ENCODE measurements at regions not wholly inside any gene's neighbourhood (a gene's known extent, or its start where the extent isn't known, plus 50 kb on each side); places are given as distances from the start of the nearest gene placed in this dataset.
"Not testable (repeated sequence)": the region's sequence is repeated elsewhere in the genome, so short reads cannot be mapped to it uniquely, and the experiment has no call there.

DNA sequence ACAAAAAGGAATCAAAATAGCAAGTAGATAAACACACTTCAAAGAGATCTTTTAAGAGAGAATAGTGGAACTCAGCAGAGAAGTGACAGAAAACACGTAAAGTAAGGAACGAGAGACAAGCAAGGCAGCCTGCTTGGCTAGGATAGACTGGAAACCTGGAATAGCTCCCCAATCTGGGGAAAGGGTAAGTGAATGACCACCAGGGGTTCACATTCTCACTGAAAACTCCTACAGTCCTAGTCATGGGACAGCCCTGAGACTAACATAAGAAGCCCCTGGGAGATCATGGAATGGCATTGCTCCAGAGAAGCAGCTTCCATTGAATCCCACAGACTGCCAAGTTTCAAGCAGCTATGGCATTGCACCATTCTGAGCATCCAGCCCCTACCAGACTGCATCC, 363.6 kb upstream of the ARPP21 start:
- H3K27me3 ChIP-seq (ENCODE audit: control insufficient read depth, insufficient read depth, low read length), result no peaks in the 10 kb centered on the region
- no peak for DNase-seq (ENCODE audit: low read depth)
- TF ChIP-seq, protein P1, sequence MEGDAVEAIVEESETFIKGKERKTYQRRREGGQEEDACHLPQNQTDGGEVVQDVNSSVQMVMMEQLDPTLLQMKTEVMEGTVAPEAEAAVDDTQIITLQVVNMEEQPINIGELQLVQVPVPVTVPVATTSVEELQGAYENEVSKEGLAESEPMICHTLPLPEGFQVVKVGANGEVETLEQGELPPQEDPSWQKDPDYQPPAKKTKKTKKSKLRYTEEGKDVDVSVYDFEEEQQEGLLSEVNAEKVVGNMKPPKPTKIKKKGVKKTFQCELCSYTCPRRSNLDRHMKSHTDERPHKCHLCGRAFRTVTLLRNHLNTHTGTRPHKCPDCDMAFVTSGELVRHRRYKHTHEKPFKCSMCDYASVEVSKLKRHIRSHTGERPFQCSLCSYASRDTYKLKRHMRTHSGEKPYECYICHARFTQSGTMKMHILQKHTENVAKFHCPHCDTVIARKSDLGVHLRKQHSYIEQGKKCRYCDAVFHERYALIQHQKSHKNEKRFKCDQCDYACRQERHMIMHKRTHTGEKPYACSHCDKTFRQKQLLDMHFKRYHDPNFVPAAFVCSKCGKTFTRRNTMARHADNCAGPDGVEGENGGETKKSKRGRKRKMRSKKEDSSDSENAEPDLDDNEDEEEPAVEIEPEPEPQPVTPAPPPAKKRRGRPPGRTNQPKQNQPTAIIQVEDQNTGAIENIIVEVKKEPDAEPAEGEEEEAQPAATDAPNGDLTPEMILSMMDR (IDR thresholded peaks at IDR 0.05; ENCODE audit: insufficient read depth, low read length, poor library complexity, severe bottlenecking), result no peak
- H3K36me3 ChIP-seq (ENCODE audit: control insufficient read depth, insufficient read depth, low read length), result no peaks in the 10 kb centered on the region
- H3K4me3 ChIP-seq (ENCODE audit: low read depth, low read length), result no peak overlapping the region

DNA sequence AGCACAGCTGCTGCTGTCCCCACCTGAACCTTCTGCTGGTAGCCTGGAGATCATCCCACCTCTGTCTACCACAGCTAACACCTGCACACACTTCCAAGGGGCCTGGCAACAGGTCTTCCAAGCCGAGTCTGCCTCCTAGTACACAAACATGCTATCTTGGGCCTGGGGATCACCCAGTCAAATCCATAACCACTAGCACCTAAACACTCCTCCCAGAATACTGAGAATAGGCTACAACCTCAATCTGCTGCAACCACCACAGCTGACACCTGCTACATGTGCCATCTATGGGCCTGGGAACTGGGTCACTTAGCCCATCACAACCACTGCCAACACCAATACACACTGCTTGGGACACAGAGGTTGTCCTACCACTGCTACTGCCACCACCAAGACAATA, 362.8 kb upstream of the ARPP21 start:
- DNase-seq (ENCODE audit: low read depth), result no peak
- Histone ChIP-seq H3K36me3 (ENCODE audit: control insufficient read depth, insufficient read depth, low read length) (no peaks in the 10 kb centered on the region), H3K4me3 (ENCODE audit: low read depth, low read length) (no peak overlapping the region), H3K27me3 (ENCODE audit: control insufficient read depth, insufficient read depth, low read length) (no peaks in the 10 kb centered on the region)
- TF ChIP-seq, protein P1 (IDR thresholded peaks at IDR 0.05; ENCODE audit: insufficient read depth, low read length, poor library complexity, severe bottlenecking), result no peak

DNA sequence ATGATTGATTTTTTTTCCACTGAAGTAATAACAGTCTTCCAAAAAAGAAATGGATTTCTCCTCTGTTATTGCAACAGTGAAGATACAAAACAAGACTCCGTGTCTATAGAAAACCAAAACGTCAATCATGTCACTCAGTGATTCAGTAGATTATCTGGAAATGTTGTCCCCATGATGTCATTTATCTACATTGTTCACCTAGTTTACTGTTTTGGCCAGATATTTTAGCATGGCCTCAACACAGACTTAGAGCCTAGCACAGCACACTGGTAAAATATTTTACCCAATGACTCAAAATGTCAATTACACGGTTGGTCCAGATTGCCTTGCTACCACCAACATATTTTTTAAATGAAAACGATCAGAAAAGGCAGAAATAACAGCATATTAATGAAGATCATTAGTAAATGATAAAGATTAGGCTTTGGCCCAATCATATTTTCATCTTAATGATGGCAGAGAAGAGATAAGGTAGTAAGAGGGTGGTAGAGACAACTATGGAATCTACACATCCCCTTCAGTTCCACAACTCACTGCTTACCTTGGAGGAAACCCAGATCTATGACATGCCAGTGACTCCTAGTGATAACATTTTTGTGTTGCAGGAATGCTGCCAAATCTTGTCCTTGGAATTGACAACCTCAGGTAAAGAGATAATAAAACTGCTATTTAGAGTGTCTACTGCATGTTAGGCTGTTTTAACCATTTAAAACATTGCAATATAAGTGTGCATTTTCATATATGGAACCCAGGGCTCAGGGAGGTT, 347.7 kb upstream of the ARPP21 start:
- H3K4me3 ChIP-seq (ENCODE audit: low read depth, low read length), result no peak overlapping the region
- H3K36me3 ChIP-seq (ENCODE audit: control insufficient read depth, insufficient read depth, low read length), result no peaks in the 10 kb centered on the region
- DNase-seq (ENCODE audit: low read depth), result no peak
- H3K27me3 ChIP-seq (ENCODE audit: control insufficient read depth, insufficient read depth, low read length), result no peaks in the 10 kb centered on the region
- TF ChIP-seq, protein P1 (IDR thresholded peaks at IDR 0.05; ENCODE audit: insufficient read depth, low read length, poor library complexity, severe bottlenecking), result no peak

DNA sequence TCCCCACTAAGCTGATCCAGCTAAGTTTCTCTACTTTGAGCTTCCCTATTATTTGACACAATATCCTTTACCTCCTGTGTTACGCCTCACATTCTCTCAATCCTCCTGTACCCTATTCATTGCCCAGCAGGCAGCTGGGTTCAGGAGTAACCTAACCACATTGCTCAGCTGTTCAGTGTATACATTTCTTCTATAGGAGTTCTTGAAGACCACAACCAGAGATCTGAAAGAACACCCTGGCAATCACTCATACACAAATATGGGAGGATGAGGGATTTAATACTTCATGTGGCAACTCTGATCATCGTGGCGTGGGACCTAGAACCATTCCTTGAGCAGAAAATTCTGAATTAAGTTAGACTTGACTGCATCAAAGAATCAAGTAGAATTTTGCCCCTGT, 346.8 kb upstream of the ARPP21 start:
- DNase-seq (ENCODE audit: low read depth), result no peak
- Histone ChIP-seq H3K36me3 (ENCODE audit: control insufficient read depth, insufficient read depth, low read length) (no peaks in the 10 kb centered on the region), H3K4me3 (ENCODE audit: low read depth, low read length) (no peak overlapping the region), H3K27me3 (ENCODE audit: control insufficient read depth, insufficient read depth, low read length) (no peaks in the 10 kb centered on the region)
- TF ChIP-seq, protein P1 (IDR thresholded peaks at IDR 0.05; ENCODE audit: insufficient read depth, low read length, poor library complexity, severe bottlenecking), result no peak

DNA sequence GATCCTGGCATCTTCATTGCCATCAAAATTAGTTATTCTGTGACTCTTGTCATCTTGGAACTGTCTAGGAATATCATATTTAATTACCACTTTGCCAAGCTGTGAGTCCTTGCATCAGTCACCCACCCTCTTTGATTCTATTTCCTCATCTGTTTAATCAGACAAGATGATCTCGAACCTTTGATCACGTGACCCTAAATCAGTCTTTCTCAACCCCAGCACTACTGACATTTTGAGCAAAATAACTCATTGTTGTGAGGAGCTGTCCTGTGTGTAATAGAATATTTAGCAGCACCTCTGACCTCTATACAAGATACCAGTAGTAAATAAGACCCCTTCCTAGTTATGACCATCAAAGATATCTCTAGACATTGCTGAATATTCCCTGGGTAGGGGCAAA, 343.4 kb upstream of the ARPP21 start:
- no peaks in the 10 kb centered on the region for H3K27me3 ChIP-seq (ENCODE audit: control insufficient read depth, insufficient read depth, low read length)
- H3K36me3 ChIP-seq (ENCODE audit: control insufficient read depth, insufficient read depth, low read length), result no peaks in the 10 kb centered on the region
- TF ChIP-seq, protein P1 (IDR thresholded peaks at IDR 0.05; ENCODE audit: insufficient read depth, low read length, poor library complexity, severe bottlenecking), result no peak
- H3K4me3 ChIP-seq (ENCODE audit: low read depth, low read length), result no peak overlapping the region
- DNase-seq (ENCODE audit: low read depth), result no peak

DNA sequence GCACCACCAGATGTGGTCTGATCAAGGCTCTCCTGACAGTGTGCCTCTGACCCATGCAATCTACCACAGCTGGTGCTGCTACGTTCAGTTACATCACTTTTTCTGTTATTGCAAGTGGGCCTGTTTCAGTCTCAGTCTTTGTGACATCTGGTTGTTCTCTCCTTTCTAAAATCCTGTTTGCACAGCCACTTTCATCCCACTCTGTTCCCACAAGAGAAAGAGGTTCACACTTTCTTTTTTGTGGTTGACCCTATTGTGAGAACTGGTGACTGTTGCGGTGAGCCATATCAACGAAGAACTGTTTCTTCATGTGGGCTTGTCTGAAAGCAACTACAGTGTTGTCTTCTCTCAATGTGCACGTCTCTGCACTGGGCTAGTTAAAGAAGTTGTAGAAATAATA, 342.8 kb upstream of the ARPP21 start:
- TF ChIP-seq, protein P1 (IDR thresholded peaks at IDR 0.05; ENCODE audit: insufficient read depth, low read length, poor library complexity, severe bottlenecking), result no peak
- no peaks in the 10 kb centered on the region for H3K27me3 ChIP-seq (ENCODE audit: control insufficient read depth, insufficient read depth, low read length)
- DNase-seq (ENCODE audit: low read depth), result no peak
- H3K4me3 ChIP-seq (ENCODE audit: low read depth, low read length), result no peak overlapping the region
- H3K36me3 ChIP-seq (ENCODE audit: control insufficient read depth, insufficient read depth, low read length), result no peaks in the 10 kb centered on the region

DNA sequence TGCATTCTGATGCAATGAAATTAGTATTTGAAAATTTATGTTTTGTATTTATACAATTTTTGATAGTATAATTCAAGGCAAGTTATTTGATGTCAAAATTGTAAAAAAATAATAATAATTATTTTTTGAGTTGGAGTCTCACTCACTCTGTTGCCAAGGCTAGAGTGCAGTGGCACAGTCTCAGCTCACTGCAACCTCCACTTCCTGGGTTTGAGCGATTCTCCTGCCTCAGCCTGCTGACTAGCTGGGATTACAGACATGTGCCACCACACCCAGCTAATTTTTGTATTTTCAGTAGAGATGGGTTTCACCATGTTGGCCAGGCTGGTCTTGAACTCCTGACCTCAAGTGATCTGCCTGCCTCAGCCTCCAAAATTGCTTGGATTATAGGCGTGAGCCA, 342.4 kb upstream of the ARPP21 start:
- not testable (repeated sequence) for H3K4me3 ChIP-seq (ENCODE audit: low read depth, low read length); H3K27me3 ChIP-seq (ENCODE audit: control insufficient read depth, insufficient read depth, low read length); H3K36me3 ChIP-seq (ENCODE audit: control insufficient read depth, insufficient read depth, low read length); DNase-seq (ENCODE audit: low read depth)
